Heart right ventricle (tissue), 16 donors: ENCODE measurements at regions not wholly inside any gene's neighbourhood (a gene's known extent, or its start where the extent isn't known, plus 50 kb on each side); places are given as distances from the start of the nearest gene placed in this dataset.

Source experiments
- ATAC-seq, 8 donors: fragments of 200-7000 bp; cut with Tn5 transposase; one replicate each; pipeline ENCODE4 v1.9.1; 2020; ENCODE audit warnings: mild to moderate bottlenecking in 8 of 8, moderate library complexity in 8 of 8, moderate number of reproducible peaks in 1 of 8
- DNase-seq, 2 donors: peaks; one replicate each; pipeline ENCODE4 v3.0.0-alpha.2; 2020
- H3K27ac ChIP-seq, 10 donors: fragments of 200-600 bp; sonication (generic) in 2 of 10; one replicate each; pipeline versions ENCODE4 v1.5.0 to v1.8.0; 2020 to 2022; ENCODE audit warnings: mild to moderate bottlenecking in 3 of 10
- H3K27me3 ChIP-seq, 7 donors: fragments of 200-600 bp; one replicate each; pipeline ENCODE4 v1.8.0; 2021 to 2022; ENCODE audit warnings: mild to moderate bottlenecking in 2 of 7
- H3K36me3 ChIP-seq, 9 donors: fragments of 200-600 bp; sonication (generic) in 1 of 9; one replicate each; pipeline versions ENCODE4 v1.5.0 to v1.8.0; 2020 to 2022; ENCODE audit warnings: mild to moderate bottlenecking in 2 of 9
- H3K4me1 ChIP-seq, 9 donors: fragments of 200-600 bp; sonication (generic) in 1 of 9; one replicate each; pipeline versions ENCODE4 v1.5.0 to v1.8.0; 2020 to 2022; ENCODE audit warnings: mild to moderate bottlenecking in 4 of 9
- H3K4me3 ChIP-seq, 10 donors: fragments of 200-600 bp; sonication (generic) in 2 of 10; one replicate each; pipeline versions ENCODE4 v1.5.0 to v1.8.0; 2020 to 2022; ENCODE audit warnings: mild to moderate bottlenecking in 7 of 10, moderate library complexity in 2 of 10
- H3K9me3 ChIP-seq, 11 donors: fragments of 200-600 bp in 10 of 11; sonication (generic) in 2 of 11; one replicate each; pipeline versions ENCODE4 v1.5.0 to v1.8.0; 2013 to 2022; ENCODE audit warnings: mild to moderate bottlenecking in 2 of 11, control low read depth in 1 of 11, moderate library complexity in 1 of 11
- CTCF ChIP-seq, 9 donors: fragments of 200-600 bp; sonication (generic) in 2 of 9; IDR thresholded peaks; one replicate each; pipeline versions ENCODE4 v1.5.0 to v1.8.0; 2021 to 2022; ENCODE audit warnings: antibody characterized with exemption in 9 of 9, mild to moderate bottlenecking in 5 of 9, moderate library complexity in 1 of 9
- WGBS, 2 donors: extraction: QIAGEN DNeasy Blood & Tissue Kit; methylation state at CpG; one replicate each; pipeline ENCODE4 v1.1.7; 2013; ENCODE audit warnings: inconsistent platforms in 1 of 2; 5-methylcytosine and 5-hydroxymethylcytosine counted together
- intact Hi-C, 10 donors: fragments of 100-400 bp; cut with DNase I; formaldehyde crosslinking; loops; one replicate each; pipeline versions ENCODE4 v1.11.1 to v1.14.2; 2022
- donor health status: Arrhythmogenic right ventricular cardiomyopathy.
- donor health status: ischemic (EF 13 %, LVEDD 7.1; RV severe dilation, severe dysfunction).
- donor health status: healthy with polysubstance abuse.
- donor health status: DM: no; HTN: yes; CAD: no.
- donor health status: DM: no; HTN: no; CAD: no.
- donor health status: ischemic (EF 25% LVEDD 6.9; RV normal size, moderate dysfunction).
- donor health status: ischemic (EF 25% LVEDD 5.7; RV mildly dilated, moderate dysfunction).
- donor health status: healthy.
- donor health status: DM: yes; HTN: yes; CAD: no.
- donor health status: Ischemic cardiomyopathy.
- donor health status: ischemic (EF 35%, LVEDD 5.7; RV mildly dilated, moderate dysfunction).
- donor health status: nonischemic (EF 11% LVEDD 7.7; RV severe dilation, severe dysfunction).
- donor health status: DM: yes; HTN: yes; CAD: no.
- donor health status: PGD.
- donor health status: ischemic (EF 29% LVEDD 5.4; RV normal size, mild dysfunction).
- donor health status: nonischemic (EF 23%, LVEDD 6.1; RV moderate dilation, normal function).

- ATAC-seq: no peak
- 81 to 92% methylated on average over 4 of the region's 4 CpGs for WGBS, 2 donors
- peaks cover 0 to 12% (median 0%) of the 10 kb centered on the region in 11 donors for H3K9me3 ChIP-seq
These were observed 354.3 kb downstream of the KIF4B start for GRCh38 chr5:155367841-155368240.

GRCh38 chr5:155368490-155368889, 354.9 kb downstream of the KIF4B start:
- no peaks in the 10 kb centered on the region for H3K4me1 ChIP-seq
- no peaks in the 10 kb centered on the region for H3K36me3 ChIP-seq
- no peak overlapping the region for H3K27ac ChIP-seq
- TF ChIP-seq CTCF (IDR thresholded peaks at IDR 0.05): no peak
- no peak overlapping the region for H3K4me3 ChIP-seq
- DNase-seq: no peak
- no peaks in the 10 kb centered on the region for H3K27me3 ChIP-seq
- ATAC-seq: no peak
- intact Hi-C loops: loop anchor here in 1 of 10 donors (5.0 kb wide), 1 partner anchor 224 kb away; no protein-coding TSS in a partner anchor
- H3K9me3 ChIP-seq: peaks cover 0 to 13% (median 0%) of the 10 kb centered on the region in 11 donors
- 59 to 67% methylated on average over 1 of the region's 1 CpG for WGBS, 2 donors

More at GRCh38 chr5:155367841-155368240, 354.3 kb downstream of the KIF4B start:
- Histone ChIP-seq H3K36me3 (no peaks in the 10 kb centered on the region), H3K27ac (no peak overlapping the region), H3K4me1 (no peaks in the 10 kb centered on the region), H3K27me3 (no peaks in the 10 kb centered on the region), H3K4me3 (no peak overlapping the region)
- no peak for TF ChIP-seq CTCF (IDR thresholded peaks at IDR 0.05)
- DNase-seq: no peak
- intact Hi-C loops: loop anchor here in 1 of 10 donors (5.0 kb wide), 1 partner anchor 224 kb away; no protein-coding TSS in a partner anchor

GRCh38 chr5:155380480-155380879, 366.9 kb downstream of the KIF4B start:
- no peaks in the 10 kb centered on the region for H3K36me3 ChIP-seq
- H3K9me3 ChIP-seq: peaks cover 0 to 19% (median 4%) of the 10 kb centered on the region in 11 donors
- intact Hi-C loops: no loop called here
- no peak overlapping the region for H3K4me3 ChIP-seq
- no peak for TF ChIP-seq CTCF (IDR thresholded peaks at IDR 0.05)
- no peaks in the 10 kb centered on the region for H3K4me1 ChIP-seq
- no peak for DNase-seq
- no peak for ATAC-seq
- no peaks in the 10 kb centered on the region for H3K27me3 ChIP-seq
- H3K27ac ChIP-seq: no peak overlapping the region
- WGBS, 2 donors: 75 to 79% methylated on average over 3 of the region's 3 CpGs

GRCh38 chr5:155381654-155382053, 368.1 kb downstream of the KIF4B start:
- Histone ChIP-seq H3K9me3 (peaks cover 0 to 15% (median 0%) of the 10 kb centered on the region in 11 donors), H3K4me1 (no peaks in the 10 kb centered on the region), H3K27ac (no peak overlapping the region), H3K27me3 (peaks cover 0 to 3% (median 0%) of the 10 kb centered on the region in 7 donors), H3K4me3 (no peak overlapping the region), H3K36me3 (no peaks in the 10 kb centered on the region)
- DNase-seq (no peak), ATAC-seq (no peak)
- intact Hi-C loops: no loop called here
- no peak for TF ChIP-seq CTCF (IDR thresholded peaks at IDR 0.05)
